OCI-LY3 (cell line): ENCODE measurements at regions not wholly inside any gene's neighbourhood (a gene's known extent, or its start where the extent isn't known, plus 50 kb on each side); places are given as distances from the start of the nearest gene placed in this dataset.

Experiments used
- EZH2phosphoT487 ChIP-seq: fragments of 200-600 bp; shearing (Covaris generic); IDR thresholded peaks from 2 replicates; pipeline ENCODE4 v1.6.1; 2018; ENCODE audit warnings: antibody characterized with exemption, mixed run types, low read depth
- TF ChIP-seq, protein P1 (sequence below): fragments of 200-600, 300-600 bp; sonication (generic); IDR thresholded peaks from 2 replicates; pipeline ENCODE4 v1.5.1; 2014; ENCODE audit warnings: antibody characterized with exemption, low read length, low read depth

DNA sequence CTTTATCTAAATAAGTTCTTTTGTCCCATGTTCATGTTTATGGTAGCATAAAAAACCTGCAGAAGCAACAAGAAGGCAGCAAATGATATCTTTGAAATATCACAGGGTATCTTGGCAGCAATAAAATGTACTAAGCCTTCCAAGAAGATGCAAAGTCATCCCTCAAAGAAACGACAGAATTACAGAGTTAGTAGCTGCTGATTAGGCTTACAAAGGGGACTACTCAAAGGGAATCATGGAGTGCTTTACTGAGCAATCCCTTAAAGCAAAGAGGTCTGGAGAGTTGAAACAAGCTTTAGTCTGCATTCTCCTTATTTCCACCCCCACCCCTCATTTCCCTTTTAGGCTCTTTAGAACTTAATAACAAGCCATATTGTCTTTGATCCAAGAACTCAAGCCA is 935.0 kb downstream of the SQOR start:
- TF ChIP-seq, protein P1, sequence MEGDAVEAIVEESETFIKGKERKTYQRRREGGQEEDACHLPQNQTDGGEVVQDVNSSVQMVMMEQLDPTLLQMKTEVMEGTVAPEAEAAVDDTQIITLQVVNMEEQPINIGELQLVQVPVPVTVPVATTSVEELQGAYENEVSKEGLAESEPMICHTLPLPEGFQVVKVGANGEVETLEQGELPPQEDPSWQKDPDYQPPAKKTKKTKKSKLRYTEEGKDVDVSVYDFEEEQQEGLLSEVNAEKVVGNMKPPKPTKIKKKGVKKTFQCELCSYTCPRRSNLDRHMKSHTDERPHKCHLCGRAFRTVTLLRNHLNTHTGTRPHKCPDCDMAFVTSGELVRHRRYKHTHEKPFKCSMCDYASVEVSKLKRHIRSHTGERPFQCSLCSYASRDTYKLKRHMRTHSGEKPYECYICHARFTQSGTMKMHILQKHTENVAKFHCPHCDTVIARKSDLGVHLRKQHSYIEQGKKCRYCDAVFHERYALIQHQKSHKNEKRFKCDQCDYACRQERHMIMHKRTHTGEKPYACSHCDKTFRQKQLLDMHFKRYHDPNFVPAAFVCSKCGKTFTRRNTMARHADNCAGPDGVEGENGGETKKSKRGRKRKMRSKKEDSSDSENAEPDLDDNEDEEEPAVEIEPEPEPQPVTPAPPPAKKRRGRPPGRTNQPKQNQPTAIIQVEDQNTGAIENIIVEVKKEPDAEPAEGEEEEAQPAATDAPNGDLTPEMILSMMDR = no peak
- TF ChIP-seq EZH2phosphoT487 = no peak
